ENCODE measurements at regions not wholly inside any gene's neighbourhood (a gene's known extent, or its start where the extent isn't known, plus 50 kb on each side); places are given as distances from the start of the nearest gene placed in this dataset.

DNA sequence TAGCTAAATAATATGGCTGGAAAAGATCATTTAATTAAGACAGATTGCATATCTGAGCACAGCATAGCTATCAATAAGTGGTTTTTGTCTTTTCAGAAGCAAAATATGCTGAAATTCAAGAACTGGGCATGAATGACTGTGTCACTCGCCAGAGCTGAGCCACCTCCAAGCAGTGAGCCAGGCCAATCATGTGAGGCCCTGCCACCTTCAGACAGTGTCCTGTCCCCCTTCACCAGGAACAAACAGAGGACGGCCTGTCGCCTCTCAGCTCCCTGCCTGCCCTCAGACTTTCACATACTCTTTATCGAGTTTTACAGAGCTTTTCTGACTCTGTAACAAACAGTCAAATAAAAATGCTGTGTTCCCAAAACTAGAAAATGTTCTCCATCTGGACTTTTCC is 171.0 kb upstream of the TSC22D1 start:
- TF ChIP-seq, protein P1, sequence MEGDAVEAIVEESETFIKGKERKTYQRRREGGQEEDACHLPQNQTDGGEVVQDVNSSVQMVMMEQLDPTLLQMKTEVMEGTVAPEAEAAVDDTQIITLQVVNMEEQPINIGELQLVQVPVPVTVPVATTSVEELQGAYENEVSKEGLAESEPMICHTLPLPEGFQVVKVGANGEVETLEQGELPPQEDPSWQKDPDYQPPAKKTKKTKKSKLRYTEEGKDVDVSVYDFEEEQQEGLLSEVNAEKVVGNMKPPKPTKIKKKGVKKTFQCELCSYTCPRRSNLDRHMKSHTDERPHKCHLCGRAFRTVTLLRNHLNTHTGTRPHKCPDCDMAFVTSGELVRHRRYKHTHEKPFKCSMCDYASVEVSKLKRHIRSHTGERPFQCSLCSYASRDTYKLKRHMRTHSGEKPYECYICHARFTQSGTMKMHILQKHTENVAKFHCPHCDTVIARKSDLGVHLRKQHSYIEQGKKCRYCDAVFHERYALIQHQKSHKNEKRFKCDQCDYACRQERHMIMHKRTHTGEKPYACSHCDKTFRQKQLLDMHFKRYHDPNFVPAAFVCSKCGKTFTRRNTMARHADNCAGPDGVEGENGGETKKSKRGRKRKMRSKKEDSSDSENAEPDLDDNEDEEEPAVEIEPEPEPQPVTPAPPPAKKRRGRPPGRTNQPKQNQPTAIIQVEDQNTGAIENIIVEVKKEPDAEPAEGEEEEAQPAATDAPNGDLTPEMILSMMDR (IDR thresholded peaks at IDR 0.05 in 4 of 5, conservative IDR thresholded peaks at IDR 0.05 in 1 of 5), result no peak
- TF ChIP-seq POLR2A (IDR thresholded peaks at IDR 0.05), result peak in 1 of 2 donors; percentile 34
